IPS-15b (cell line): ENCODE measurements at regions not wholly inside any gene's neighbourhood (a gene's known extent, or its start where the extent isn't known, plus 50 kb on each side); places are given as distances from the start of the nearest gene placed in this dataset.
"Not testable (repeated sequence)": the region's sequence is repeated elsewhere in the genome, so short reads cannot be mapped to it uniquely, and the experiment has no call there.

ENCODE experiments used
- H3K27me3 ChIP-seq: one replicate; pipeline ENCODE4 v1.6.1; 2013; ENCODE audit warnings: low read length; ENCODE audit not compliant: control insufficient read depth, insufficient read depth
- H3K36me3 ChIP-seq: one replicate; pipeline ENCODE4 v1.6.1; 2013; ENCODE audit warnings: low read length; ENCODE audit not compliant: control insufficient read depth, insufficient read depth
- H3K4me1 ChIP-seq: one replicate; pipeline ENCODE4 v1.6.1; 2013; ENCODE audit warnings: mild to moderate bottlenecking, low read length; ENCODE audit not compliant: control insufficient read depth, insufficient read depth
- H3K4me3 ChIP-seq: one replicate; pipeline ENCODE4 v1.5.1; 2013; ENCODE audit warnings: low read depth, low read length
- H3K9ac ChIP-seq: one replicate; pipeline ENCODE4 v1.6.1; 2013; ENCODE audit warnings: low read depth, mild to moderate bottlenecking, low read length
- H3K9me3 ChIP-seq: one replicate; pipeline ENCODE4 v1.6.1; 2013; ENCODE audit warnings: mild to moderate bottlenecking, low read length; ENCODE audit not compliant: control insufficient read depth, insufficient read depth

DNA sequence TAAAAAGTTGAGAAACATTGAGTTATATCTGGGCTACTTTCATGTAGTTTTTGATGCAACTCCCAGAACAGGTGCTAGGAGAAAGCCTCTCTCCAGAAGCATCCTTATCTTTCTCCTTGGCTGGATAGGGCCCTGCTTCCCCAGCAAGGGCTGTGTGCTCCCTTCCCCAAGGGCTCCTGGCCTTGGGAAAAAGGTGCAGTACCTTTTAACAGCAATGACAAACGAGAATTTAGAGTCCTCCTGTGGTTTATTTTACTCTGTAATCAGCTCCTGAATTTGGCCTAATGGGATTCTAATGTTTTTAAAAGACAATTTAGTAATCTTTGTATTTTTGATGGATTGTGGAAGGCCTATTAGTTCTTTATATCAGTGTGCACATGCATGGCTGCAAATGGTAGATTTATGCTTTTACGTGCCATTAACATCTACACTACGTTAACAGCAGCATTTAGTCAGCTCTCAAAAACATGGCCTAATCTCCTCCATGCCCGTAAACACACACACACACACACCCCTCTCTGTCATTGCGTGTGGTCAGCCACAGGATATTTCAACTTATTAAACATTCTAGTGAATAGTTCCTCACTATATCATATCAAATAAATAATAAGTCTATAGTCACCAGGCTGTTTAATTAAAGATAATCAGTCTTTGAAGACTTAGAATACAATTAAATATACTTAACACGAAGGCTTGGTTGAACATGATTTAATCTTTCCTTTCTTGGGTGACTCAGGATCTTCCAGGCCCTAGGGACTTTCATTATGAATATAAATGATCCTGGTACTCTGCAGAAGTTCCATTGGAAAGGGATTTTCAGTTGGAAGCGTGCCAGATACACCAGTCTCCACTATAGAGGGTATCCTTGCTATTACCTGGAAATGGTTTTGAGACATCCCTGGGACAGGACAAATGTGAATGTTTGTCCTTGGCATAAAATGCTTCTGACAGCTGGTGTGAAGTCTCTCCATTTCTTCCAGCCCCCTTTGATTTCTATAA lies 181.4 kb upstream of the PWP1 start:
- Histone ChIP-seq H3K9me3 (no peaks in the 10 kb centered on the region), H3K36me3 (no peaks in the 10 kb centered on the region), H3K9ac (no peak overlapping the region), H3K27me3 (no peaks in the 10 kb centered on the region), H3K4me3 (no peak overlapping the region), H3K4me1 (no peaks in the 10 kb centered on the region)

DNA sequence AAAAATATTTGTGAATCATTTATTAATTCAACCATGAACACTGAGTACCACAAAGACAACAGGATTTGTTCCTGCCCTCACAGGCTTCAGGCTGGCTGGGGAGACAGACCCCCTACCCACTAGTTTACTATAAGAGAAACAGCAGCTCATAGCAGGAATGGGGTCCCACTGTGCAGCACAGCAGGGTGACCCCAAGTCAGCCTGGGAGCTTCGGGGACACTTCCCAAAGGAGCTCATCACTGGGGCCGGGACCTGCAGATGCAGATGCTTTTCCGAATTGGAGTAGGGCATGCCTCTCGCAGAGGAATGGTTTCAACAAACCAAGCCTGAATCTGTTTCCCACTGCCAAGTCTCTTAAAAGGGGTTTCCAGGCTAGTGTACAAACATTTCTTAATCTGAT lies 176.2 kb upstream of the PWP1 start:
- Histone ChIP-seq H3K9ac (no peak overlapping the region), H3K9me3 (no peaks in the 10 kb centered on the region), H3K4me3 (no peak overlapping the region), H3K36me3 (no peaks in the 10 kb centered on the region), H3K27me3 (no peaks in the 10 kb centered on the region), H3K4me1 (no peaks in the 10 kb centered on the region)

DNA sequence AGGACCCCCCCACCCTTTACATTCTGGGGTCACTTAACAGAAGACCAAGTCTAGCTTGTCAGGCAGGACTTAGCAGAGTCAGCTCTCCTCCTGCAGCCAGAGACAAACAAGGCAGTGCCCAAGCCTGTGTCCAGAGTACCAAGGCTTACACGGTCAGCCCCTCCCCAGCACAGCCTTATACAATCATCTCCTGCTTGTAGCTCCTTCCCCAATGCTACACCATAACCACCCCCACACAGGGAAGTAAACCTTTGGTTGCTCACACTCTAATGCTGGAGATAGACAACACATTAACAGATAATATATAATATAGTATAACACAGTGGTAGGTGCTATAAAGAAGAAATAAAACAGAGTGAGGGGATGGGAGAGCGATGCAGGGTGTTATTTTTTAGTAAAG lies 175.4 kb upstream of the PWP1 start:
- Histone ChIP-seq H3K4me1 (no peaks in the 10 kb centered on the region), H3K9me3 (no peaks in the 10 kb centered on the region), H3K4me3 (no peak overlapping the region), H3K9ac (no peak overlapping the region), H3K36me3 (no peaks in the 10 kb centered on the region), H3K27me3 (no peaks in the 10 kb centered on the region)

DNA sequence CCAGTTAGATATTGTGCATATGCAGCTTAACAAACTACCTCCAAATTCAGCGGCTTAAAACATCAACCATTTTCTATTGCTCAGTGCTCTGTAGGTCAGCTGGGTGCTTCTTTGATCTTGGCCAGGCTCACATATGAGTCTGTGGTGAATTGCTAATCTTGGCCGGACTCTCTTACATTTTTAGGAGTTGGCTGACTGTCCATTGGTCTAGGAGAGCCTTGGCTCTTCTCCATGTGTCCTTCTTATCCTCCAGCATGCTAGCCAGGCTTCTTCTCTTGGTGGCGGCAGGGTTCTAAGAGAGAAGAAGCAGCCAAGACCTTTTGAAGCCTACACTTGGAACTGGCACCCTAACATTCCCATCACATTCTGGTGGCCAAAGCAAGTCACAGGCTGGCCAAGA lies 174.3 kb upstream of the PWP1 start:
- H3K9ac ChIP-seq = no peak overlapping the region
- no peak overlapping the region for H3K4me3 ChIP-seq
- no peaks in the 10 kb centered on the region for H3K27me3 ChIP-seq
- H3K36me3 ChIP-seq = no peaks in the 10 kb centered on the region
- H3K9me3 ChIP-seq = no peaks in the 10 kb centered on the region
- H3K4me1 ChIP-seq = no peaks in the 10 kb centered on the region

DNA sequence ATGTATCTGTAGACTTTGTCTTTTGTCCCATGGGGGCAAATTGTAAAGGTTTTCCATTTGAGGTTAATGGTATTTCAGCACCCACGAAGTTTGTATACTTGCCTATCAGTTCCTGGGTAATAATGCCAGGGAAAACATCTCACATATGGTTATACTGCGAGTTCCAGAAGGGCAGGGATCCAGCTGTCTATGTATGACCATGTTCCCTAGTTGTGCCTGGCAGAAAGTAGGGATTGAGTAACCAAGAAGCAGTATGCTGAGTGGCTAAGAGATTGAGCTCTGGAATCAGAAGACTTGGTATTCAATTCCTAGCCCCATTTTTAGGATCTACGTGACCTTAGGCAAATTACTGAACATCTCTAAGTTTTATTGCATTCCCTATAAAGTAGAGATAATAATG lies 173.2 kb upstream of the PWP1 start:
- H3K9me3 ChIP-seq = no peaks in the 10 kb centered on the region
- H3K27me3 ChIP-seq = no peaks in the 10 kb centered on the region
- H3K4me3 ChIP-seq = no peak overlapping the region
- H3K9ac ChIP-seq = no peak overlapping the region
- no peaks in the 10 kb centered on the region for H3K4me1 ChIP-seq
- H3K36me3 ChIP-seq = no peaks in the 10 kb centered on the region

DNA sequence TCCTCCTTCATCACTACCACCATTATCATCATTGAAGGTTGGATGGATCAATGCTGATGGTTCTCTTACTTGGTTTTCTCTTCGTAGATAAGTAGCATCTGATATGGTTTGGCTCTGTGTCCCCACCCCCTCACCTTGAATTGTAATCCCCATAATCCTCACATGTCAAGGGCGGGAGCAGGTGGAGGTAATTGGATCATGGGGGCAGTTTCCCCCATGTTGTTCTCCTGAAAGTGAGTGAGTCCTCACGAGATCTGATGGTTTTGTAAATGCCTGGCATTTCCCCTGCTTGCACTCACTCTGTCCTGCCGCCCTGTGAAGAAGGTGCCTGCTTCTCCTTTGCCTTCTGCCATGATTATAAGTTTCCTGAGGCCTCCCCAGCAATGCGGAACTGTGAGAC lies 172.4 kb upstream of the PWP1 start:
- Histone ChIP-seq H3K4me3 (no peak overlapping the region), H3K36me3 (no peaks in the 10 kb centered on the region), H3K9ac (no peak overlapping the region), H3K27me3 (no peaks in the 10 kb centered on the region), H3K9me3 (no peaks in the 10 kb centered on the region), H3K4me1 (no peaks in the 10 kb centered on the region)

- H3K9me3 ChIP-seq = no peaks in the 10 kb centered on the region
- H3K27me3 ChIP-seq = no peaks in the 10 kb centered on the region
- no peaks in the 10 kb centered on the region for H3K4me1 ChIP-seq
- no peak overlapping the region for H3K9ac ChIP-seq
- no peaks in the 10 kb centered on the region for H3K36me3 ChIP-seq
- no peak overlapping the region for H3K4me3 ChIP-seq
These were observed 171.8 kb upstream of the PWP1 start for GRCh38 chr12:107513636-107514400.

DNA sequence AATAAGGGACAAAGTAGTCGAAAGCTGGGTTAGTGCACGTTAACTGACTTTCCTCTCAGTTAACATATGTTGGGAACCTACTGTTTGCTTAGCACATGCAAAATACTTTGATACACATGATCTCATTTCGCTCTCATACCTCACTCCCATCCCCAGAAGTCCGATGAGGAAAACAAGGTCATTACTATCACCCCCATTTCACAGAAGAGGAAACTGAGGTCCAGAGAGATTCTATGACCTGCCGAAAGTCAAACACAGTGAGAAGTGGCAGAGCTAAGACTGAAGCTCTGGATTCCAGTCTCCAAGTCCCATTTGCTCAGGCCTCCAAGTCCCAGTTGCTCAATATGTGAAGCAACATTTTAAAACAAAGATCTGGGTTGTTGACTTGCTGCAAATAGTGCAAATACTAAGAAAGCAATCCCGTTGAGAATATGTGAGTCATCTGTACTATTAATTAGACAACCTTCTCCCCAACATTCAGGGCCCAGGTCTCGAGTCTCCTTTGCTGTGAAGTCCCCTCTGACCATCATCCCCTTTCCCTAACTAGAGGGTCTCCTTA lies 170.6 kb upstream of the PWP1 start:
- Histone ChIP-seq H3K4me1 (no peaks in the 10 kb centered on the region), H3K36me3 (no peaks in the 10 kb centered on the region), H3K9me3 (no peaks in the 10 kb centered on the region), H3K9ac (no peak overlapping the region), H3K4me3 (no peak overlapping the region), H3K27me3 (no peaks in the 10 kb centered on the region)

- H3K9ac ChIP-seq = no peak overlapping the region
- no peaks in the 10 kb centered on the region for H3K4me1 ChIP-seq
- no peak overlapping the region for H3K4me3 ChIP-seq
- no peaks in the 10 kb centered on the region for H3K9me3 ChIP-seq
- H3K36me3 ChIP-seq = no peaks in the 10 kb centered on the region
- H3K27me3 ChIP-seq = no peaks in the 10 kb centered on the region
These were observed 170.1 kb upstream of the PWP1 start for GRCh38 chr12:107515446-107515958.

DNA sequence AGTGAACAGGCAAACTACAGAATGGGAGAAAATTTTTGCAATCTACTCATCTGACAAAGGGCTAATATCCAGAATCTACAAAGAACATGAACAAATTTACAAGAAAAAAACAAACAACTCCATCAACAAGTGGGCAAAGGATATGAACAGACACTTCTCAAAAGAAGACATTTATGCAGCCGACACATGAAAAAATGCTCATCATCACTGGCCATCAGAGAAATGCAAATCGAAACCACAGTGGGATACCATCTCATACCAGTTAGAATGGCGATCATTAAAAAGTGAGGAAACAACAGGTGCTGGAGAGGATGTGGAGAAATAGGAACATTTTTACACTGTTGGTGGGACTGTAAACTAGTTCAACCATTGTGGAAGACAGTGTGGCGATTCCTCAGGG lies 167.8 kb upstream of the PWP1 start:
- not testable (repeated sequence) for H3K9me3 ChIP-seq, H3K9ac ChIP-seq, H3K4me1 ChIP-seq, H3K36me3 ChIP-seq, H3K27me3 ChIP-seq, H3K4me3 ChIP-seq

GRCh38 chr12:107518868-107519267 lies 166.7 kb upstream of the PWP1 start:
- Histone ChIP-seq H3K4me1 (no peaks in the 10 kb centered on the region), H3K27me3 (no peaks in the 10 kb centered on the region), H3K36me3 (no peaks in the 10 kb centered on the region), H3K9ac (no peak overlapping the region), H3K9me3 (no peaks in the 10 kb centered on the region), H3K4me3 (no peak overlapping the region)
